Neuronal stem cell (in vitro differentiated cells): ENCODE measurements at regions not wholly inside any gene's neighbourhood (a gene's known extent, or its start where the extent isn't known, plus 50 kb on each side); places are given as distances from the start of the nearest gene placed in this dataset.

Source experiments
- DNase-seq: peaks from one replicate; pipeline ENCODE4 v3.0.0-alpha.2; 2013; ENCODE audit warnings: low spot score
- H2AFZ ChIP-seq: one replicate; pipeline ENCODE4 v1.6.1; 2013; ENCODE audit warnings: mild to moderate bottlenecking, low read length, inconsistent platforms
- H2AK5ac ChIP-seq: 2 replicates; pipeline ENCODE4 v1.6.1; 2013; ENCODE audit warnings: low read depth, mild to moderate bottlenecking, inconsistent platforms, low read length, moderate library complexity, mixed read lengths
- H2BK120ac ChIP-seq: 2 replicates; pipeline ENCODE4 v1.6.1; 2013; ENCODE audit warnings: low read depth, mild to moderate bottlenecking, inconsistent platforms, low read length, moderate library complexity, mixed read lengths
- H2BK12ac ChIP-seq: one replicate; pipeline ENCODE4 v1.6.1; 2013; ENCODE audit warnings: low read length, inconsistent platforms
- H2BK15ac ChIP-seq: 2 replicates; pipeline ENCODE4 v1.6.1; 2013; ENCODE audit warnings: mild to moderate bottlenecking, low read length, inconsistent platforms, mixed read lengths
- H2BK5ac ChIP-seq: one replicate; pipeline ENCODE4 v1.6.1; 2013; ENCODE audit warnings: inconsistent platforms, mild to moderate bottlenecking, low read length, moderate library complexity
- H3K14ac ChIP-seq: one replicate; pipeline ENCODE4 v1.6.1; 2013; ENCODE audit warnings: low read length, inconsistent platforms
- H3K18ac ChIP-seq: 2 replicates; pipeline ENCODE4 v1.6.1; 2013; ENCODE audit warnings: low read length, inconsistent platforms
- H3K23ac ChIP-seq: 2 replicates; pipeline ENCODE4 v1.6.1; 2013; ENCODE audit warnings: low read depth, mild to moderate bottlenecking, mixed read lengths, low read length, inconsistent platforms; ENCODE audit not compliant: poor library complexity
- H3K27ac ChIP-seq: replicated peaks from 3 replicates; pipeline ENCODE4 v1.5.1; 2013; ENCODE audit warnings: low read length, inconsistent platforms
- H3K27me3 ChIP-seq, 3 experiments: 2 replicates each; pipeline ENCODE4 v1.6.1; 2013; ENCODE audit warnings: low read length in 3 of 3, mild to moderate bottlenecking in 2 of 3, inconsistent platforms in 1 of 3, low read depth in 1 of 3, mixed read lengths in 1 of 3, moderate library complexity in 1 of 3; ENCODE audit not compliant: control insufficient read depth in 3 of 3, insufficient read depth in 3 of 3
- H3K36me3 ChIP-seq, 2 donors: replicated peaks in 1 of 2; 2 replicates each; pipeline ENCODE4 v1.6.1; 2013; ENCODE audit warnings: low read length in 2 of 2; ENCODE audit not compliant: control insufficient read depth in 2 of 2, insufficient read depth in 2 of 2
- H3K4ac ChIP-seq: 2 replicates; pipeline ENCODE4 v1.6.1; 2013; ENCODE audit warnings: inconsistent platforms, mild to moderate bottlenecking, low read length, moderate library complexity
- H3K4me1 ChIP-seq, 2 donors: 1 replicate in 1 of 2; 2 replicates in 1 of 2; pipeline ENCODE4 v1.6.1; 2013; ENCODE audit warnings: low read length in 2 of 2, low read depth in 1 of 2; ENCODE audit not compliant: control insufficient read depth in 2 of 2, insufficient read depth in 1 of 2
- H3K4me2 ChIP-seq: one replicate; pipeline ENCODE4 v1.6.1; 2013; ENCODE audit warnings: mild to moderate bottlenecking, low read length, inconsistent platforms; ENCODE audit not compliant: insufficient read depth, poor library complexity, severe bottlenecking
- H3K4me3 ChIP-seq, 2 donors: 2 replicates each; pipeline ENCODE4 v1.5.1; 2013; ENCODE audit warnings: low read length in 2 of 2, mild to moderate bottlenecking in 2 of 2, inconsistent platforms in 1 of 2, moderate library complexity in 1 of 2
- H3K79me1 ChIP-seq: one replicate; pipeline ENCODE4 v1.6.1; 2013; ENCODE audit warnings: low read depth, mild to moderate bottlenecking, inconsistent platforms, low read length, moderate library complexity
- H3K9ac ChIP-seq: one replicate; pipeline ENCODE4 v1.6.1; 2013; ENCODE audit warnings: mild to moderate bottlenecking, low read depth, low read length, inconsistent platforms; ENCODE audit not compliant: poor library complexity
- H3K9me3 ChIP-seq, 2 donors: replicated peaks in 1 of 2; 2 replicates each; pipeline versions ENCODE3 to v1.6.1; 2013; ENCODE audit warnings: low read length in 2 of 2, mild to moderate bottlenecking in 2 of 2, inconsistent platforms in 1 of 2, low read depth in 1 of 2, mixed read lengths in 1 of 2, moderate library complexity in 1 of 2; ENCODE audit not compliant: control insufficient read depth in 2 of 2, insufficient read depth in 1 of 2
- H4K8ac ChIP-seq: one replicate; pipeline ENCODE4 v1.6.1; 2013; ENCODE audit warnings: low read depth, mild to moderate bottlenecking, inconsistent platforms, low read length, moderate library complexity
- H4K91ac ChIP-seq: one replicate; pipeline ENCODE4 v1.6.1; 2013; ENCODE audit warnings: low read length, low read depth, mild to moderate bottlenecking, inconsistent platforms; ENCODE audit not compliant: poor library complexity
- WGBS, 2 donors: extraction: QIAGEN DNeasy Blood & Tissue Kit; methylation state at CpG; one replicate each; pipeline ENCODE4 v1.1.7; 2013; ENCODE audit warnings: missing lambda C conversion rate in 2 of 2, mixed read lengths in 1 of 2; ENCODE audit not compliant: insufficient read length in 2 of 2, insufficient replicate concordance in 1 of 2; ENCODE audit errors: extremely low coverage in 2 of 2; 5-methylcytosine and 5-hydroxymethylcytosine counted together

GRCh38 chr9:38298503-38298902, 94.0 kb upstream of the ALDH1B1 start:
- H2AK5ac ChIP-seq = no peak overlapping the region
- H2BK120ac ChIP-seq = no peak overlapping the region
- no peak overlapping the region for H3K9ac ChIP-seq
- H4K8ac ChIP-seq = no peak overlapping the region
- no peak overlapping the region for H4K91ac ChIP-seq
- H3K23ac ChIP-seq = no peak overlapping the region
- peaks cover 0 to 25% (median 0%) of the 10 kb centered on the region in 3 experiments for H3K27me3 ChIP-seq
- H3K4me2 ChIP-seq = no peak overlapping the region
- DNase-seq = no peak
- no peaks in the 10 kb centered on the region for H3K79me1 ChIP-seq
- H3K4me3 ChIP-seq = peak overlapping the region in 1 of 2 donors; percentile 24
- H3K4ac ChIP-seq = no peak overlapping the region
- H3K36me3 ChIP-seq = no peaks in the 10 kb centered on the region
- no peak overlapping the region for H2BK5ac ChIP-seq
- H3K14ac ChIP-seq = no peak overlapping the region
- H3K18ac ChIP-seq = no peak overlapping the region
- H2BK12ac ChIP-seq = no peak overlapping the region
- no peak overlapping the region for H3K27ac ChIP-seq
- WGBS, 2 donors = no CpG with 5 or more reads among the region's 6 CpGs
- H3K9me3 ChIP-seq = no peaks in the 10 kb centered on the region
- H2AFZ ChIP-seq = no peak overlapping the region
- H3K4me1 ChIP-seq = no peaks in the 10 kb centered on the region
- no peak overlapping the region for H2BK15ac ChIP-seq

GRCh38 chr9:38296807-38297206, 95.7 kb upstream of the ALDH1B1 start:
- no peak overlapping the region for H2BK15ac ChIP-seq
- no peaks in the 10 kb centered on the region for H3K9me3 ChIP-seq
- no peaks in the 10 kb centered on the region for H3K36me3 ChIP-seq
- H3K4ac ChIP-seq = no peak overlapping the region
- H4K91ac ChIP-seq = no peak overlapping the region
- no peak overlapping the region for H3K9ac ChIP-seq
- no peak overlapping the region for H2BK120ac ChIP-seq
- H2BK5ac ChIP-seq = no peak overlapping the region
- no peaks in the 10 kb centered on the region for H3K4me1 ChIP-seq
- no peak overlapping the region for H3K27ac ChIP-seq
- DNase-seq = no peak
- no peak overlapping the region for H2BK12ac ChIP-seq
- H3K14ac ChIP-seq = no peak overlapping the region
- no peaks in the 10 kb centered on the region for H3K79me1 ChIP-seq
- H3K18ac ChIP-seq = no peak overlapping the region
- peaks cover 0 to 27% (median 0%) of the 10 kb centered on the region in 3 experiments for H3K27me3 ChIP-seq
- no peak overlapping the region for H2AK5ac ChIP-seq
- H2AFZ ChIP-seq = no peak overlapping the region
- H3K23ac ChIP-seq = no peak overlapping the region
- no peak overlapping the region for H4K8ac ChIP-seq
- WGBS, 2 donors = no CpG with 5 or more reads among the region's 1 CpG
- H3K4me3 ChIP-seq = no peak overlapping the region
- H3K4me2 ChIP-seq = no peak overlapping the region

DNA sequence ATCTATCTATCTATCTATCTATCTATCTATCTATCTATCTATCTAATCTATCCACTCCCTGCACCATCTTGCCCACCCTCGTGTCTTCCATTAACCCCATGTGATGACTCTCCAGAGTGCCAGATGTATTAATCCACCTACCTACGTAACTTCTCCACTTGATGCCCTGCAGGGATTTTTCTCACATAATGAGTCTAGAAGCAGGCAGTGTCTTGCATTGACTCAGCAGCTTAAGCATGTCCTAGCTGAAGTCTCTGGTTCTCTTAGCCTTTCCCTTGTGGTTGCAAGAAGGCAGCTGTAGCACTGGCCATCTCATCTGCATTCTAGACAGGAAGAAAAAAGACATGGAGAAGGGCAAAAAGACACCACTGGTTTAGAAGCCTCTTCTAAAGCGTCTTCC, 96.7 kb upstream of the ALDH1B1 start:
- Histone ChIP-seq H3K27ac (no peak overlapping the region), H3K14ac (no peak overlapping the region), H2AFZ (no peak overlapping the region), H3K4me3 (no peak overlapping the region), H3K9me3 (no peaks in the 10 kb centered on the region), H3K9ac (no peak overlapping the region), H3K36me3 (no peaks in the 10 kb centered on the region), H2BK15ac (no peak overlapping the region), H3K4me2 (no peak overlapping the region), H3K79me1 (no peaks in the 10 kb centered on the region), H3K27me3 (peaks cover 0 to 19% (median 0%) of the 10 kb centered on the region in 3 experiments), H2BK5ac (no peak overlapping the region), H2BK120ac (no peak overlapping the region), H3K23ac (no peak overlapping the region), H2BK12ac (no peak overlapping the region), H3K18ac (no peak overlapping the region), H4K91ac (no peak overlapping the region), H4K8ac (no peak overlapping the region), H2AK5ac (no peak overlapping the region), H3K4me1 (no peaks in the 10 kb centered on the region), H3K4ac (no peak overlapping the region)
- no CpG with 5 or more reads among the region's 3 CpGs for WGBS, 2 donors
- DNase-seq = no peak

DNA sequence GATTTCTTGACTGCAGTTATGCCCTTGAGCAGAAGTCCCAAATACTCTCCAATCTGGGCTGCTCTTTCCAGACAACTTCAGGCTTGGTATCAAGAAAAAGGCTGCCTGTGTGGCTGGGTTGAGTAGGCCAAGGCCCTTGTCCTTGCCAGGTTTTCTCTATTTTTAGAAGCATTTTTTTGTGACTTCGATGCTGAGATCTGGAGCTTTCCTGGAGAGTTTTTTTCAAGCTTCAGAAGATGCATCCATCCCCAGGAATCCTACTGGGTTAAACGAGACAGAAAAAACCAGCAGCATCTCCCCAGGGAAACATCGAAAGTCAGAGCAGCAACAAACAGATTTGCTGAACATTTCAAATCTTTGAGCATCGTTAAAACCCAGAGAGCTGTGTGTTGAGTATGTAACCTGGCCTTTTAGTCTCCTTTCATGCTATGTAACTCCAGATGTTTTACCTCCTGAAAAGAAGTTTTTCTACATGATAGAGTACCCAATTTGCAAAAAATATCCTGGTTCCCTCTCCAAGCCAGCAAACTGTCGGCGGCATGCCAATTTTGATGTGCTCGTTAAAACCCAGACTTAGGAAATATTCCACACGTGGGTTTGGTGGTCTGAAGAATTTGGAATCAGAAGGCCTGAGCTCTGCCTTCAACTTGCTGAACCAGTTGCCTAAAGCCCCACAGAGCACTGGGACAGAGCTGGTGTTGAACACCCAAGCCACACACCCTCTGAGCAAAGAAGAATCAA, 98.1 kb upstream of the ALDH1B1 start:
- no peak overlapping the region for H2BK12ac ChIP-seq
- H3K4me3 ChIP-seq = no peak overlapping the region
- H2BK120ac ChIP-seq = no peak overlapping the region
- H4K8ac ChIP-seq = no peak overlapping the region
- no peak overlapping the region for H3K9ac ChIP-seq
- H2BK15ac ChIP-seq = no peak overlapping the region
- no peaks in the 10 kb centered on the region for H3K9me3 ChIP-seq
- no peak overlapping the region for H3K14ac ChIP-seq
- H3K4me1 ChIP-seq = no peaks in the 10 kb centered on the region
- H2AK5ac ChIP-seq = no peak overlapping the region
- no peaks in the 10 kb centered on the region for H3K36me3 ChIP-seq
- no peak for DNase-seq
- H2AFZ ChIP-seq = no peak overlapping the region
- H3K23ac ChIP-seq = no peak overlapping the region
- no peaks in the 10 kb centered on the region for H3K79me1 ChIP-seq
- H3K27me3 ChIP-seq = peaks cover 0 to 18% (median 0%) of the 10 kb centered on the region in 3 experiments
- H4K91ac ChIP-seq = no peak overlapping the region
- no peak overlapping the region for H3K18ac ChIP-seq
- H2BK5ac ChIP-seq = no peak overlapping the region
- no peak overlapping the region for H3K4ac ChIP-seq
- no CpG with 5 or more reads among the region's 8 CpGs for WGBS, 2 donors
- H3K4me2 ChIP-seq = no peak overlapping the region
- no peak overlapping the region for H3K27ac ChIP-seq
